ENCODE measurements at regions not wholly inside any gene's neighbourhood (a gene's known extent, or its start where the extent isn't known, plus 50 kb on each side); places are given as distances from the start of the nearest gene placed in this dataset.

DNA sequence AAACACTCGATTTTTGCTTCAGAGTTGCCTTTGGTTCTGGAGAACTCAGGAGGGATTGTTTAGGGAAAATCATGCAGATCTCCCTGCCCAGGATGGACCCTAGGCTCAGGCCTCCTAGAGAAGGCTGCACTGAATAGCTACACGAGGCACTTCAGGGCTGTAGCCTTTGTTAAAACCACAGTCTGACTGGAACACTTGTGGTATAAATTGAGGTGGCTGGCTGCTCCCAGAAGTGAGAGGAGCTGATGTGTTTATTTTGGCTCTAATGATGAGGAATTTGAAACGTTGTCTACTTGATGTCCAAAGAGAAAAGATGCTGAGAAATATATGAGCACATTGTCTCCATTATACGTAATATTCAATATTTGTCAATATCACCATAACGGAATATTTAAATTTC lies 762.1 kb upstream of the ARGLU1 start:
- no peak for DNase-seq

GRCh38 chr13:107324416-107325204 lies 756.7 kb upstream of the ARGLU1 start:
- no peak for DNase-seq

GRCh38 chr13:107322228-107322627 lies 754.3 kb upstream of the ARGLU1 start:
- DNase-seq, result no peak

GRCh38 chr13:107305178-107305577 lies 737.2 kb upstream of the ARGLU1 start:
- DNase-seq, result no peak

GRCh38 chr13:107301724-107302374 lies 733.9 kb upstream of the ARGLU1 start:
- no peak for DNase-seq

GRCh38 chr13:107299717-107300116 lies 731.8 kb upstream of the ARGLU1 start:
- no peak for DNase-seq

GRCh38 chr13:107296804-107297203 lies 728.9 kb upstream of the ARGLU1 start:
- DNase-seq, result no peak

GRCh38 chr13:107295416-107296140 lies 727.6 kb upstream of the ARGLU1 start:
- no peak for DNase-seq

DNA sequence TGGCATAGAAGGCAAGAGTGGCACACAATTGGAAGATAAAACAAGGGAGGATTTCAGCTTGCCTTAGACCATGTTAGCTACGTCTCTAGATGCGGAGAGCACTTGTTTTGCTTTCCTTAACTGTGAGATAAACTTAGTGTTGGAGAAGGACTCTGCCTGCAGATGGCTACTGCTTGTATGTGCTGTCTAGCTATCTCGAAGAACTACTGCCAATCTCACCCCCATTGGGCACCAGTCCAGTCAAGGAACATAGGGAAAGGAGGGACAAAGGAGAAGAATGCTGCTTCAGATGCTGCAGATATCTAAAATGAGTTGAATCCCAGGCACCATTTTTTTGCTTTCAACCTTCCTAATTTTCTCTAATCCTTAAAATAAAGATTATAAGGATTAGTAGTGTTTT lies 726.0 kb upstream of the ARGLU1 start:
- no peak for DNase-seq

DNA sequence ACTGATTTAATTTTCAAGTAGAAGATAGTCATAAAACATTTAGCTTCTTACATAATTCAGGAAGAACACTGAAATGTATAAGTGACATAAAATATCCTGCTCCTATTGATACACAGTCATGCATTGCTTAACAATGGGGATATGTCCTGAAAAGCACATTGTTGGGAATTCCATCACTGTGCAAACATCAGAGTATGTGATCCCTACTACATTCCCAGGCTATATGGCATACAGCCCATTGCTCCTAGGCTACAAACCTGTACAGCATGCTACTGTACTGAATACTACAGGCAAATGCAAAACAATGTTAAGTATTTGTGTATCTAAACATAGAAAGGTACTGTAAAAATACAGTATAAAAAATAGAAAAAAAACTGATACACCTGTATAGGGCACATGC lies 723.9 kb upstream of the ARGLU1 start:
- no peak for DNase-seq

DNA sequence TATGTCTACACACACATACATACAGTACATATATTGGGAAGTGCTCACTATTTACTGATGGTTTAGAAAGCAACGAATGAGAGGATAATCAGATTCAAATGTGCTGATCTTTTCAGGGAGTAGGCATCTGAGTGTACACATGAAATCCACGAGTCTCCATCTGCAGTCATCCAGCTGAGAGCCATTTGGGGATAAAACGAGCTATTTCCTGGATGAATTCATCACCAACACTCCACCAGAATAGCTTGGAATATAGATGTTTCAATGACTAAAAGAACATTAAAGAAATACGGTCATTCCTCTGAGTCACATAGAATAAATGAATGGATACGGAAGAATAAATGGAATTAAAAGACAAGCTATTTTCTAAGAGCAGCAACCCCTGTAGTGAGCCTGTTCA lies 721.6 kb upstream of the ARGLU1 start:
- DNase-seq, result no peak

DNA sequence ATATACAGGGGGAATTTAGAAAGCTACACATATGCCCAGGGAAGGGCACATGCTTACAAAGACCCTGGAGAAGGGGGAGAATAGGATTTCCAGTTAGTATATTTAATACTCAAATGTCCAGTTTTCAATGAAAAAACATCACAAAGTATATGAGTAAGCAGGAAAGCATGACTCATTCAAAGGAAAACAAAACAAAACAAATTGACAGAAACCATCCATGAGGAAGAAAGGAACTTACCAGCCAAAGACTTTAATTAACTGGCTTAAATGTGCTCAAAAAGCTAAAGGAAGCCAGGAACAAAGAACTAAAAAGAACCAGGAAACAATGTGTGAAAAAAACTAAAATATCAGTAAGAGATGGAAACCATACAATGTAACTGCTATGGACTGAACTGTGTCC lies 716.2 kb upstream of the ARGLU1 start:
- no peak for DNase-seq

DNA sequence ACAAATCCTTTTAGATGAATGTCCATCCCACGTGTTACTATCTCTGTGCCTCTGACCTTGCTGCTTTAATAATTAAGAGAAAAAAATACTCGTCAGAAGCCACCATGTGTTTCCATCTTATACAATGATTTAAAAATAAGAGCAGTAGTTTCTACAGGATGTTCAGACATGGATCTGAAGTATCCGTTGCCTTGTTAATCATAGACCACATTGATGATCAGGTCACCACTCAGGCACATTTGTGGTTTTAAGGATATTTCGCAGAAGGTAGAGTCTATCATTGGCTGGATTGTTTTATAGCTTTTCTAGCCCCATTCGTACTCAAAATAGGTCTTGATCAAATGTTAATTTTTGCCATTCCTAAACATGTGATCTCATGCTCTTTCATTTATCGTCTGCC lies 710.0 kb upstream of the ARGLU1 start:
- DNase-seq, result no peak

DNA sequence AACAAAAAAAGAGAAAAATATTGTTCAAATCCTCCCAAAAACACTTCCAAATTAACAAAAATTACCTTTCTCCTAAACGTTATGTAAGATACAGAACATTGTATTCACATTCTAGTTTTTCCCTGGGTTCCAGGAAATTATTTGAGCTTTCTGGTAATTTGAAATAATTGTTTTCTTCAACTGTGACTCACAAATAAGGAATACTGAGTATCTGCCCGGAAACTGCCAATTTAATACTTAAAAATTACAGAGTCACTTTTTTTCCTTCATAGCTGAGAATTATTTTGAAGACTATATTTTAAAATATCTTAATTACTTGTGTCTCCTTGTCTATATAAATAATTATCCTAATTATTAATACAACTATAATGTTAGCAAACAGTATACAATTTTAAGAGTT lies 709.0 kb upstream of the ARGLU1 start:
- no peak for DNase-seq

DNA sequence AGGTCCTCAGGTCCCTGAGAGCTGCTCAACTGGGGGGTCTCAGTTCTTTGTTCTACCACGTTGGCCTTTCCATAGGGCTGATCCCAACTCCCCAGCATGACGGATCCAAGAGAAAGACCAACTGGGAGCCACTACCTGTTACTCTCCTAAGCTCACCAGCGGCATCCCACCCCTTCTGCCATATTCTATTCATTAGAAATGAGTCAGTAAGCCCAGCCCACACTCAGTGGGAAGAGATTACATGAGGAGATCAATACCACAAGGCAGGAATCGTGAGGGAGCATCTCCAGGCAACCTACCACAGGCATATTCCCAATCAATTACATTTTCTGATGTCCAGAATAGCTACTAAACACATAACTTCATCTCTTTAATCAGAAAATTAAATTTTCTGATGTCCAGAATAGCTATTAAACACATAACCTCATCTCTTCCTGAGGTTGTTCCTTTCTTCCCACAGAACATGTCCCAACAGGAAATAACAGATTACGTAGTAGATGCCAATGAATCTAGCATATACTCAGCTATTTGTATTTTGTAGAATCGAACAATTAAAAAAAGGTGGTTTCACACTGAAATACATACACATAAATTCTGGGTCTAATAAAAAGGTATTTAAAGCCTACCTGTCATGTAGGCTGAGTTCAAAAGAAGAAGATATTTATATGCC lies 708.1 kb upstream of the ARGLU1 start:
- DNase-seq, result no peak

DNA sequence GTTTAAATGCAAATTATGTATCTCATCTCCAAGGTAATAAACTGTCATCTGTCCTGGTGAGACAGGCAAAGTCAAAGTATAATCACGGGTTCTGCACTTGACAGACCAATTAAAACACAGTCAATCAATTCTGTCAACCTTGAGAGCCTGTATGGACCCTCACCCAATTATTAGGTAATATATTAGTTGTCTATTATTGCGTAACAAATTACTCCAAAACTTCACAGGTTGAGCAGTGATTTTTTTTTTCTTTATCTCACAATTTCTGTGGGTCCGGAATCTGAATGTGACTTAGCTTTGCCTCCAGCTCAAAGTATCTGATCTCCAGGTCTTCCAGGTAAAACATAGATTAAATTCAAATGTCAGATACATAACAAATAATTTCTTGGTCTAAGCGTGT lies 707.4 kb upstream of the ARGLU1 start:
- no peak for DNase-seq

DNA sequence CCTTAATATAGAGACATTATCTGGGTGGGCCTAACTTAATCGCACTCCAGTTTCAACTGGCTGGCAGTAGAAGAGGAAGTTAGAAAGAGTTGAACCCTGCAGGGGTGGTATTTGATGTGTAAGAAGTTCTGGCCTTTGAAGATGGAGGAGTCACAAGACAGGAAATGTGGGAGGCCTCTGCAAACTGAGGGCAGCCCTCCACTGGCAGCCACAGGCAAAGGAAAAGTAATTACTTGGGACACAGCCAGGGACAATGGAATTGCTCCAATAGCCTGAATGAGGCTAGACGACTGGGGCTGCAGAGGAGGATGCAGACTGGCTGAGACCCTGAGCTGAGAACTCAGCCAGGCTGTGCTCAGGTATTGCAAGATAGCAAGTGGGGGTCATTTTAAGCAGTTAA lies 703.3 kb upstream of the ARGLU1 start:
- no peak for DNase-seq

DNA sequence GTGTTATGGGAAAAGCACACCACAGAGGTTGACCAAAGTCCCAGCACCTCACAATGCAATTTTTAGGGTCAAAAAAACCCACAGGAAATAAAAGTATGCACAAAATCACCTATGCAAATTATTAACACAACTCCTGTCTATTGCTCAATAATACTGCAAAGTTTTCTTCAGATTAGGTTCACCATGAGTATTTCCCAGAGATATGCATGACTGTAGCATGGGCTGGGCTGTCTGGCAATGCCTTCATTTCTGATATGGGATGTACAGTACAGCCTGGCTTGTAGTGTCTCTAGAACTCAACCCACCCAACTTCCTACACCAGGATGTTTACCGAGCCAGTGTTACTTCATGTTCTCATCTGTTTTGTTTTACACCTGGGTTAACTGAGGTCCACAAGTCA lies 698.7 kb upstream of the ARGLU1 start:
- DNase-seq, result no peak

- DNase-seq, result no peak
Measured at GRCh38 chr13:107258599-107259187, 690.8 kb upstream of the ARGLU1 start.

GRCh38 chr13:107254392-107254791 lies 686.5 kb upstream of the ARGLU1 start:
- DNase-seq, result no peak

DNA sequence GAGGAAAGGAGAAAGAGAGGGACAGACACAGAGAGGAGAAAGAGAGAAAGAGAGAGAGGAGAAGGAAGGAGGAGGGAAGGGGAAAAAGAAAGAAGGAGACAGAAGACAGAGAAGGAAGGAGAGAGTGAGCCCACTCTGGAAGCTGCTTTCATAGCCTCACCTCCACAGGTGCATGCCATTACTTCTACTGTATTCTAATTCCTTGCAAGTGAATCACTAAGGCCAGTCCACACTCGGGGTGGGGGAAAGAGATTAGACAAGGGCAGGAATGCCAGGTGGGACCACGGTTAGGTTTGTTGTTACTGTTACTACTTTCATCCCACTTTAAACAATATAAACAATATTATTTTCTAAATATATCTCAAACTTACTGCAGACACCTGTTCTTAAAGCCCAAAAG lies 684.5 kb upstream of the ARGLU1 start:
- no peak for DNase-seq

DNA sequence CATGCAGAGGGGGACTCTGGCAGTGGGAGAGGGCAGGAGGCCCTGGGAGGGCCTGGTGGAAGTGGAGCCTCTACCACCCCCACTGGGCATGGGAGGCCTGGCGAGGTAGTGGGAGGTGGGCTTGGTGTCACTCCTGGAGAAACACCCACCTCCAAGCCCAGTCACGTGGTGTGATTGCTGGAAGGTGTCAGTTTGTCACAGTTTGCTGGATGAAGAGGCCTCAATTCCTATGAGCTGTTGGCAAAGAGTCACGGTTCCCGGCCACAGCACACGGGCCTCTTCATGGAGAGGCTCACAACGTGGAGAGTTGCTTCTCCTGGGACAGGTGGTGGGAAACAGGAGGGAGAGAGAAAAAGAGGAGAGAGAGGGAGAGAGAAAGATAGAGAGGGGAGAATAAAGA lies 684.1 kb upstream of the ARGLU1 start:
- no peak for DNase-seq
